Tibial artery (tissue), 4 donors: ENCODE measurements at regions not wholly inside any gene's neighbourhood (a gene's known extent, or its start where the extent isn't known, plus 50 kb on each side); places are given as distances from the start of the nearest gene placed in this dataset.

Experiments used
- DNase-seq, 2 donors: peaks; one replicate each; pipeline ENCODE4 v3.0.0-alpha.2; 2019
- H3K27ac ChIP-seq, 2 donors: fragments of 200-600 bp; sonication (generic) in 1 of 2; 1 replicate in 1 of 2; 2 replicates in 1 of 2; pipeline ENCODE4 v1.5.1; 2018 to 2019; ENCODE audit warnings: mild to moderate bottlenecking in 1 of 2
- H3K27me3 ChIP-seq, 2 donors: fragments of 200-600 bp; sonication (generic) in 1 of 2; one replicate each; pipeline versions ENCODE4 v1.5.1 to v1.6.0; 2016 to 2019
- H3K36me3 ChIP-seq, 3 donors: fragments of 200-600 bp; sonication (generic) in 2 of 3; one replicate each; pipeline ENCODE4 v1.5.1; 2016 to 2019; ENCODE audit warnings: mild to moderate bottlenecking in 2 of 3
- H3K4me1 ChIP-seq, 4 donors: fragments of 200-600 bp; sonication (generic) in 2 of 4; 1 replicate in 3 of 4; 2 replicates in 1 of 4; pipeline ENCODE4 v1.5.1; 2016 to 2019
- H3K4me3 ChIP-seq, 2 donors: fragments of 200-600 bp; sonication (generic) in 1 of 2; 1 replicate in 1 of 2; 2 replicates in 1 of 2; pipeline ENCODE4 v1.5.1; 2018 to 2019; ENCODE audit warnings: mild to moderate bottlenecking in 2 of 2
- H3K9me3 ChIP-seq, 3 donors: fragments of 200-600 bp; sonication (generic) in 1 of 3; one replicate each; pipeline ENCODE4 v1.5.1; 2016 to 2019
- CTCF ChIP-seq, 2 experiments: fragments of 200-600 bp in 1 of 2; fragments of 450-650 bp in 1 of 2; IDR thresholded peaks; one replicate each; pipeline ENCODE4 v1.5.1; 2017 to 2019; ENCODE audit warnings: antibody characterized with exemption in 2 of 2, mild to moderate bottlenecking in 1 of 2, moderate library complexity in 1 of 2
- intact Hi-C: fragments of 100-400 bp; cut with DNase I; formaldehyde crosslinking; loops from one replicate; pipeline ENCODE4 v1.15.0; 2023; ENCODE audit warnings: low total_unique reads

- DNase-seq = no peak
- Histone ChIP-seq H3K36me3 (no peaks in the 10 kb centered on the region), H3K4me1 (no peaks in the 10 kb centered on the region), H3K9me3 (no peaks in the 10 kb centered on the region), H3K27me3 (no peaks in the 10 kb centered on the region), H3K27ac (no peak overlapping the region), H3K4me3 (no peak overlapping the region)
- intact Hi-C loops = no loop called here
- TF ChIP-seq CTCF (IDR thresholded peaks at IDR 0.05) = no peak
Measured at GRCh38 chr1:168974611-168975010, 131.9 kb upstream of the ATP1B1 start.

GRCh38 chr1:168976267-168976666 lies 130.2 kb upstream of the ATP1B1 start:
- H3K27ac ChIP-seq = no peak overlapping the region
- no peaks in the 10 kb centered on the region for H3K36me3 ChIP-seq
- no peaks in the 10 kb centered on the region for H3K9me3 ChIP-seq
- TF ChIP-seq CTCF (IDR thresholded peaks at IDR 0.05) = no peak
- no peak for DNase-seq
- H3K27me3 ChIP-seq = no peaks in the 10 kb centered on the region
- intact Hi-C loops = no loop called here
- H3K4me3 ChIP-seq = no peak overlapping the region
- no peaks in the 10 kb centered on the region for H3K4me1 ChIP-seq

- H3K9me3 ChIP-seq = no peaks in the 10 kb centered on the region
- H3K36me3 ChIP-seq = no peaks in the 10 kb centered on the region
- no peaks in the 10 kb centered on the region for H3K4me1 ChIP-seq
- no peak overlapping the region for H3K27ac ChIP-seq
- no peaks in the 10 kb centered on the region for H3K27me3 ChIP-seq
- TF ChIP-seq CTCF (IDR thresholded peaks at IDR 0.05) = no peak
- DNase-seq = no peak
- H3K4me3 ChIP-seq = no peak overlapping the region
- intact Hi-C loops = no loop called here
Measured at GRCh38 chr1:168977618-168978017, 128.9 kb upstream of the ATP1B1 start.

- Histone ChIP-seq H3K36me3 (no peaks in the 10 kb centered on the region), H3K4me3 (no peak overlapping the region), H3K27me3 (no peaks in the 10 kb centered on the region), H3K27ac (no peak overlapping the region), H3K9me3 (no peaks in the 10 kb centered on the region), H3K4me1 (no peaks in the 10 kb centered on the region)
- no peak for TF ChIP-seq CTCF (IDR thresholded peaks at IDR 0.05)
- intact Hi-C loops = no loop called here
- DNase-seq = no peak
Measured at GRCh38 chr1:168979276-168979675, 127.2 kb upstream of the ATP1B1 start.

GRCh38 chr1:168980180-168980579 lies 126.3 kb upstream of the ATP1B1 start:
- no peak for TF ChIP-seq CTCF (IDR thresholded peaks at IDR 0.05)

GRCh38 chr1:168980656-168981055 lies 125.8 kb upstream of the ATP1B1 start:
- Histone ChIP-seq H3K27ac (no peak overlapping the region), H3K27me3 (no peaks in the 10 kb centered on the region), H3K4me1 (no peaks in the 10 kb centered on the region), H3K4me3 (no peak overlapping the region), H3K36me3 (no peaks in the 10 kb centered on the region), H3K9me3 (no peaks in the 10 kb centered on the region)
- intact Hi-C loops = no loop called here
- no peak for TF ChIP-seq CTCF (IDR thresholded peaks at IDR 0.05)
- no peak for DNase-seq

More at GRCh38 chr1:168980180-168980579, 126.3 kb upstream of the ATP1B1 start:
- H3K36me3 ChIP-seq = no peaks in the 10 kb centered on the region
- no peaks in the 10 kb centered on the region for H3K4me1 ChIP-seq
- intact Hi-C loops = no loop called here
- no peak for DNase-seq
- no peak overlapping the region for H3K27ac ChIP-seq
- H3K4me3 ChIP-seq = no peak overlapping the region
- no peaks in the 10 kb centered on the region for H3K9me3 ChIP-seq
- no peaks in the 10 kb centered on the region for H3K27me3 ChIP-seq
